ENCODE measurements at regions not wholly inside any gene's neighbourhood (a gene's known extent, or its start where the extent isn't known, plus 50 kb on each side); places are given as distances from the start of the nearest gene placed in this dataset.
"Not testable (repeated sequence)": the region's sequence is repeated elsewhere in the genome, so short reads cannot be mapped to it uniquely, and the experiment has no call there.

- H3K9me3 ChIP-seq (ENCODE audit: control insufficient read depth, low read length, poor library complexity, severe bottlenecking): no peaks in the 10 kb centered on the region
Observed at GRCh38 chr5:27144456-27144855, 106.1 kb upstream of the CDH9 start.

DNA sequence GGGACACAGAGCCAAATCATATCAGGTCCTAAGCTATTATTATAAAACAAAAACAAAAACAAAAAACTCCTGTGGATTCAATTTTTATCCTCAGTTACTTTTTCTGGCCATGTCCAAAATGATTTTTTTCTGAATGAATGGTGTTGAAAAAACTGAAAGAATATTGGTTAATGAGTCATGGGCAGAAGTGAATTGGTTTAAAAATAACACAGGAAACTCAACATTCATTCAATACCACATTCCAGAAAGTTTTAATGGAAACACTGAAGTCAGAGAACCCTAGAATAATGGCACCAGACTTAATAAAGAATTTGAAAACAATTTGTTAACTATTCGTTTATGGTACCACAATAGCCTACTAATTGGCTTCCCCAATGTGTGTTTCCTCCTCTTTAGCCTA, 102.4 kb upstream of the CDH9 start:
- Mint-ChIP-seq H3K4me3 (no peak overlapping the region), H3K27ac (no peak overlapping the region), H3K27me3 (no peaks in the 10 kb centered on the region), H3K36me3 (ENCODE audit: low read depth) (no peaks in the 10 kb centered on the region), H3K4me1 (no peaks in the 10 kb centered on the region)
- H3K9me3 ChIP-seq (ENCODE audit: control insufficient read depth, low read length, poor library complexity, severe bottlenecking): no peaks in the 10 kb centered on the region
- no peak for ATAC-seq
- DNase-seq: no peak

More at GRCh38 chr5:27144456-27144855, 106.1 kb upstream of the CDH9 start:
- DNase-seq: no peak
- Mint-ChIP-seq H3K27me3 (no peaks in the 10 kb centered on the region), H3K36me3 (ENCODE audit: low read depth) (no peaks in the 10 kb centered on the region), H3K27ac (no peak overlapping the region), H3K4me3 (no peak overlapping the region), H3K4me1 (no peaks in the 10 kb centered on the region)
- ATAC-seq: no peak

GRCh38 chr5:27130587-27130986, 92.2 kb upstream of the CDH9 start:
- no peak overlapping the region for H3K4me3 Mint-ChIP-seq
- no peaks in the 10 kb centered on the region for H3K27me3 Mint-ChIP-seq

GRCh38 chr5:27129926-27130325, 91.5 kb upstream of the CDH9 start:
- no peaks in the 10 kb centered on the region for H3K36me3 Mint-ChIP-seq (ENCODE audit: low read depth)
- no peaks in the 10 kb centered on the region for H3K9me3 ChIP-seq (ENCODE audit: control insufficient read depth, low read length, poor library complexity, severe bottlenecking)
- DNase-seq: no peak

More at GRCh38 chr5:27130587-27130986, 92.2 kb upstream of the CDH9 start:
- Mint-ChIP-seq H3K36me3 (ENCODE audit: low read depth) (no peaks in the 10 kb centered on the region), H3K4me1 (no peaks in the 10 kb centered on the region), H3K27ac (no peak overlapping the region)
- no peaks in the 10 kb centered on the region for H3K9me3 ChIP-seq (ENCODE audit: control insufficient read depth, low read length, poor library complexity, severe bottlenecking)
- ATAC-seq: no peak
- no peak for DNase-seq

DNA sequence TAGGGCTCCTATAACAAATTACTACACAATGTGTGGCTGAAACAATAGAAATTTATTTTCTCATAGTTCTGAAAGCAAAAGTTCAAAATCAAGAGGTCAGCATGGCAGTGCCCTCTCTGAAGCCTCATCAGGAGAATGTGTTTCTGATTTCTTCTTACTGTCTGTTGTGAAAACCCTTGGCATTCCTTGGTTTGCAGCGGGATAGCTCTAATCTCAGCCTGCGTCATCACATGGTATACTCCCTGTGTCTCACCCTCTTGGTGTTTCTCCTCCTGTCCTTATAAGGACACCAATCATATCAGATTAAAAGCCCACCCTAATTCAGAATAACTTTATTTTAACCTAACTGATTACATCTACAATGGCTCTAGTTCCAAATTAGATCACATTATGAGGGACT, 87.5 kb upstream of the CDH9 start:
- ATAC-seq: no peak
- H3K36me3 Mint-ChIP-seq (ENCODE audit: low read depth): no peaks in the 10 kb centered on the region

More at GRCh38 chr5:27129926-27130325, 91.5 kb upstream of the CDH9 start:
- H3K4me3 Mint-ChIP-seq: no peak overlapping the region
- no peak for ATAC-seq
- H3K4me1 Mint-ChIP-seq: no peaks in the 10 kb centered on the region
- H3K27ac Mint-ChIP-seq: no peak overlapping the region
- H3K27me3 Mint-ChIP-seq: no peaks in the 10 kb centered on the region

GRCh38 chr5:27124590-27124989, 86.2 kb upstream of the CDH9 start:
- no peak for ATAC-seq
- no peaks in the 10 kb centered on the region for H3K27me3 Mint-ChIP-seq

More for the DNA sequence above, 87.5 kb upstream of the CDH9 start:
- Mint-ChIP-seq H3K4me1 (no peaks in the 10 kb centered on the region), H3K27me3 (no peaks in the 10 kb centered on the region), H3K27ac (no peak overlapping the region), H3K4me3 (no peak overlapping the region)
- no peak for DNase-seq
- no peaks in the 10 kb centered on the region for H3K9me3 ChIP-seq (ENCODE audit: control insufficient read depth, low read length, poor library complexity, severe bottlenecking)

GRCh38 chr5:27119736-27120321, 81.4 kb upstream of the CDH9 start:
- not testable (repeated sequence) for ATAC-seq; H3K27ac Mint-ChIP-seq; H3K27me3 Mint-ChIP-seq; H3K4me3 Mint-ChIP-seq; H3K4me1 Mint-ChIP-seq; DNase-seq; H3K9me3 ChIP-seq (ENCODE audit: control insufficient read depth, low read length, poor library complexity, severe bottlenecking); H3K36me3 Mint-ChIP-seq (ENCODE audit: low read depth)

More at GRCh38 chr5:27124590-27124989, 86.2 kb upstream of the CDH9 start:
- no peaks in the 10 kb centered on the region for H3K36me3 Mint-ChIP-seq (ENCODE audit: low read depth)
- H3K4me1 Mint-ChIP-seq: no peaks in the 10 kb centered on the region
- H3K9me3 ChIP-seq (ENCODE audit: control insufficient read depth, low read length, poor library complexity, severe bottlenecking): no peaks in the 10 kb centered on the region
- no peak overlapping the region for H3K27ac Mint-ChIP-seq
- H3K4me3 Mint-ChIP-seq: no peak overlapping the region
- DNase-seq: no peak

- no peaks in the 10 kb centered on the region for H3K9me3 ChIP-seq (ENCODE audit: control insufficient read depth, low read length, poor library complexity, severe bottlenecking)
- Mint-ChIP-seq H3K4me3 (no peak overlapping the region), H3K27ac (no peak overlapping the region), H3K4me1 (no peaks in the 10 kb centered on the region), H3K27me3 (no peaks in the 10 kb centered on the region), H3K36me3 (ENCODE audit: low read depth) (no peaks in the 10 kb centered on the region)
- ATAC-seq: no peak
- DNase-seq: no peak
Observed at GRCh38 chr5:27103486-27103885, 65.1 kb upstream of the CDH9 start.

DNA sequence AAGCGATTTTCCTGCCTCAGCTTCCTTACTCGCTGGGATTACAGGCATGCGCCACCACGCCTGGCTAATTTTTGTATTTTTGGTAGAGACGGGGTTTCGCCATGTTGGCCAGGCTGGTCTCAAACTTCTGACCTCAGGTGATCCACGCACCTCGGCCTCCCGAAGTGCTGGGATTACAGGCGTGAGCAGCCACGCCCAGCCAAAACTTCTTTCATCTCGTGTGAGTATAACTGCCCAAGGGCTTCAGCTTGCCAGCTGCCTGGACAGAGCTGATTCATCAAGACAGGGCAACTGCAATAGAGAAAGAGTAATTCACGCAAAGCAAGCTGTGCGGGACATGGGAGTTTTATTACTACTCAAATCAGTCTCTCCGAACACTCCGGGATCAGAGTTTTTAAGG, 57.4 kb upstream of the CDH9 start:
- not testable (repeated sequence) for H3K9me3 ChIP-seq (ENCODE audit: control insufficient read depth, low read length, poor library complexity, severe bottlenecking); DNase-seq; H3K36me3 Mint-ChIP-seq (ENCODE audit: low read depth); H3K4me1 Mint-ChIP-seq; H3K27ac Mint-ChIP-seq; H3K27me3 Mint-ChIP-seq; ATAC-seq; H3K4me3 Mint-ChIP-seq

- ATAC-seq (no peak), DNase-seq (no peak)
- Mint-ChIP-seq H3K4me1 (no peaks in the 10 kb centered on the region), H3K27ac (no peak overlapping the region), H3K36me3 (ENCODE audit: low read depth) (no peaks in the 10 kb centered on the region), H3K4me3 (no peak overlapping the region), H3K27me3 (no peaks in the 10 kb centered on the region)
- no peaks in the 10 kb centered on the region for H3K9me3 ChIP-seq (ENCODE audit: control insufficient read depth, low read length, poor library complexity, severe bottlenecking)
Observed at GRCh38 chr5:27093279-27093678, 54.9 kb upstream of the CDH9 start.

DNA sequence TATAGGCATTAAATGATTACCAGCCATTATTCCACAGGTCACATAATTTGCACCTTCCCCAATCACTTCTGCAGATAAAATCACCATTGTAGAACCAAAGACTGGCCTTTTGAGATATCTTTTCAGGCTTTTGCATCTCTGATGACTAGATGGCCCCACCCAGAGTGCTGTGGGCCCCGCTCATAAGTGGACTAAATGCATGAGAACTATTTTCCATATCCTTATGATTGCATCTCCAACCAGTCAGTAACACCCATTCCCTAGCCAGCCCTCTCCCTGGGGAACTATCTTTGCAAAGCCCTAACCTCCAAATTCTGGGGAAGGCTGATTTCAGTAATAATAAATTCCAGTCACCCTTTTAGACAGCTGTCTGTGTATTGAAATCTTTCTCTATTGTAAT, 53.5 kb upstream of the CDH9 start:
- no peaks in the 10 kb centered on the region for H3K9me3 ChIP-seq (ENCODE audit: control insufficient read depth, low read length, poor library complexity, severe bottlenecking)
- Mint-ChIP-seq H3K27ac (no peak overlapping the region), H3K27me3 (no peaks in the 10 kb centered on the region), H3K36me3 (ENCODE audit: low read depth) (no peaks in the 10 kb centered on the region), H3K4me3 (no peak overlapping the region), H3K4me1 (no peaks in the 10 kb centered on the region)
- ATAC-seq (no peak), DNase-seq (no peak)

- not testable (repeated sequence) for H3K4me3 Mint-ChIP-seq; H3K27ac Mint-ChIP-seq; ATAC-seq; H3K4me1 Mint-ChIP-seq; H3K27me3 Mint-ChIP-seq; H3K9me3 ChIP-seq (ENCODE audit: control insufficient read depth, low read length, poor library complexity, severe bottlenecking); H3K36me3 Mint-ChIP-seq (ENCODE audit: low read depth); DNase-seq
Observed at GRCh38 chr5:27088822-27089221, 50.4 kb upstream of the CDH9 start.
